GM19043 (cell line): ENCODE measurements at regions not wholly inside any gene's neighbourhood (a gene's known extent, or its start where the extent isn't known, plus 50 kb on each side); places are given as distances from the start of the nearest gene placed in this dataset.

Experiments
- ATAC-seq: cut with Tn5 transposase; IDR thresholded peaks from one replicate; pipeline ENCODE4 v1.9.1; 2021; ENCODE audit warnings: low read depth; ENCODE audit not compliant: unreplicated experiment

- no peak for ATAC-seq
Observed at GRCh38 chr7:18235819-18236218, 208.2 kb upstream of the PRPS1L1 start.

DNA sequence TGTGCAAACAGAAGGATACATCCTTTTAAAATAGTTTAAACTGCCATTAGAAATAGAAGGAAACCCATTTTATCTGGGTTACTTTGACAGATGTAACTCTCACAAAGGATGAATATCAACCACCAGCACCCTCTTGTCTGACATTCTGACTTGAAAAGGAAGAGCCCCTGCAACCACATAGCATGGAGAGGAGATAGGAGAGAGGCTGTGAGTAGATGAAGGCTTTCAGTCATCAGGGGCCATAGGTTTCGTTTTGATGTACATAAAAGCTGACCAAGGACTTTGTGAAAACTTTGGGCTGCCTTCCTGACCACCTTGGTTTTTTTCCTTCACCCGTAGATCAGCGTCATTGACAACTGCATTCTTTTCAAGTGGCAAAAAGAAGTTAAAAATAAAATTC, 211.6 kb upstream of the PRPS1L1 start:
- no peak for ATAC-seq

- ATAC-seq: peak; percentile 61
Observed at GRCh38 chr7:18241543-18242231, 214.0 kb upstream of the PRPS1L1 start.

GRCh38 chr7:18243731-18244130, 216.1 kb upstream of the PRPS1L1 start:
- ATAC-seq: no peak

GRCh38 chr7:18250133-18250532, 222.5 kb upstream of the PRPS1L1 start:
- no peak for ATAC-seq

DNA sequence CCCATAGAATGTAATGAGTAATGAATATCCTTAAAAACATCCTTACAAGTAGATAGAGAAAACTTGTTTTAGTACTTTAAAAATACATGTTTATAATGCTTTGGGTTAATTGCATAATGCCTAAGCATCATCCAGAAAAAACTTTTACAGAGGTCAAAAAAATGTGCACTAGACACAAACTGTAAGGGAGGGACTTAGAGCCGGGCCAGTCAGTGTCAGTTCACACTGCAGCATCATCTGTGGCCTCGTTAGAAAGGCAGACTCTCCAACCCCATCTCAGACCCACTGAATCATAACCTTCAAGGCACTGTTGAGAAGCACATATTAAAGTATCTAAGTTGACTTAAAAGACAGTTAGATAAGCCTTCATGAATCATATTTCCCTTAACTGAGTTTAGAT, 230.1 kb upstream of the PRPS1L1 start:
- no peak for ATAC-seq

GRCh38 chr7:18262058-18262457, 233.5 kb upstream of the HDAC9 start:
- no peak for ATAC-seq

- ATAC-seq: no peak
Observed at GRCh38 chr7:18265611-18266281, 229.8 kb upstream of the HDAC9 start.

GRCh38 chr7:18268571-18268970, 227.0 kb upstream of the HDAC9 start:
- ATAC-seq: no peak

DNA sequence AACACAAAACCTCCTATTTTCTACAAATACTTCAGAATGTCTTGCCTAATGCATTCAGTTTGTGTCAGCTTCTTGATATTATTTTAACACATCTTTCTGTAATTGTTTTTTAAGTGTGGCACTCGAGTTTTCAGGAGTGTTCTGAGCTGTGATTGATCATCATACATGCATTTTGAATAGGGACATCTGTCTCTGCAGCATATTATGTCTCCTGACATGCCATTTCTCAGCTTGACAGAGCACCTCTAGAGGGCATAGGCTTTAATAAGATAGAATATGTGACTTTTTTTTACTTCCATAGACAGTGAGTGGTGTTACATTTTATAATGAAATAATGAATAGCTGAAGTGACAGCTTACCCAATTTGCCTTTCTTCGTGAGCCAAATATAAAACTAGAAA, 219.2 kb upstream of the HDAC9 start:
- no peak for ATAC-seq

DNA sequence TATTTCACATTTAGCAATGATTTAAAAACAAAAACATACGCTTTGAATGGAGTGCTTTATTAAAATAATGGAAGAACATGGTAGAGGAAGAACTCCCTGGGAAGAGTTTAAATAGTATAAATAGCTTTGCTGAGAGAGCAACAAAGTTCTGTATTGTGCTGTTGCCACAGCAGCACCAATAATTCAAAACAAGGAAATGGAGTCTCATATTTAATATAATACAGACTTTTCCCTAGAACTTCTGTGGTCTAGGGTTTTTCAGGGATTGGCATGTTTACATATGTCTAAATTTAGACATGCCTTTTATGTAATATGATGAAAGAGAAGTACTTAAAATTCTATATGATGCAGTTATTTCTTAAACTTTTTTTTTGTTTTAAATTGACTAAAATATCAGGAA, 217.2 kb upstream of the HDAC9 start:
- no peak for ATAC-seq

DNA sequence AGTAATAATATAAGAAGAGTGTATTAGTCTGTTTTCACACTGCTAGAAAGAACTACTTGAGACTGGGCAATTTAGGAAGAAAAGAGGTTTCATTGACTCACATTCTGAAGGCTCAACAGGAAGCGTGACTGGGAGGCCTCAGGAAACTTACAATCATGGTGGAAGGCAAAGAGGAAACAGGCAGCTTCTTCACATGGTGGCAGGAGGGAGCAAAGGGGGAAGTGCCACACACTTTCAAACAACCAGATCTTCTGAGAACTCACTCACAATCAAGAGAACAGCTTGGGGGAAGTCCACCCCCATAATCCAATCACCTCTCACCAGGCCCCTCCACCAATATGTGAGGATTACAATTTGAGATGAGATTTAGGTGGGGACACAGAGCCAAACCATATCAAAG, 212.5 kb upstream of the HDAC9 start:
- no peak for ATAC-seq

DNA sequence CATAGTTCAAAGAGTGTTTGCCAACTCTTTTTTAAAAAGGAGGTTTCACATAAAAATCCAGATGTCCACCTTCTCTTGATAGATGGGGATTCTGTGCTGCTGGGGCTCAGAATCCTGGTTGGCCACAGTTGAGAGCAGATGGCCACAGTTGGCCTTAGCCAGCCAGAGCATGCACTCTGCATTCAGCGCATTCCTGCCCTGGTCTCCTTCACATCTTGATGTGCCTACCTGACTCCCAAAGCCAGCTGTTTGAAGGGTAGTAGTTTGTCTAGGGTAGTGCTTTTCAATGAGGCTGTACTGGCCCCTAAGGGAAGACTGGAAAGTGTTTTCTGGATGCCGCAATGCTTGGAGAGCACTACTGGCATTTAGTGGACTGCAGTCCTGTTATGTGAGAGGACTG, 208.1 kb upstream of the HDAC9 start:
- ATAC-seq: no peak

DNA sequence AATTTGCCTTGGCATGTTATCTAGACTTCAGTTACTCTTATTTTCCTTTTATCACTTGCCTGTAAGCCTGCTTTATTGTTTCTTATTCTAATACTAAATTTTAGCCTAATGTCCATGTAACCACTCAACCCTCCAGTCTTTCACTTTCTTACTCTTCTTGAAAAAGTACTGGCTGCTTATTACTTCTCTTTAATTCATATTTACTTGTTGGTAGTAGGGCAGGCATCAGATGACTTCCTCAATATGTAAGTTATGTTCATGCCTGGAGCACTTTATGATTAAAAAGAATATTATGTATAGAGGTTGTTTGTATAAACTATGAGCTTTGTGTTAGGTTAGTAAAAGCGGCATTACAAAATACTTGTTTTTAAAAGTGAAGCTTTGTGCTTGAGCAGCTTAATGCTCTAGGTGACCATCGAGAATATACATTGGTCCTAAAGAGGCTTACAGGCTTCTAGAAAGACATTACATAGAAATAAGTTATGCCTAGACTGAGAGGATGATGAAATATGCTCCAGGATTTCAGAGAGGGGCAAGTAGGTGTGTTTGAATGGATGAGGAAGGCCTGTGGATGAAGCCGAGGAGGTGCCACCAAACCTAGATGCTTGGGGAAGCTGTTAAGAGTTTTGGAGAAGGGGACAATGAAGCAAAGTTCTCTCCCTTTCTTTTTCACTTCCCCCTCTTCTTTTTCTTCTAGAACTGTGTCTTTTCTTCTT, 207.1 kb upstream of the HDAC9 start:
- ATAC-seq: no peak

GRCh38 chr7:18289788-18290187, 205.8 kb upstream of the HDAC9 start:
- ATAC-seq: peak; percentile 3

- ATAC-seq: peak; percentile 68
Observed at GRCh38 chr7:18290223-18290622, 205.3 kb upstream of the HDAC9 start.

- peak; percentile 20 for ATAC-seq
Observed at GRCh38 chr7:18290865-18291264, 204.7 kb upstream of the HDAC9 start.

GRCh38 chr7:18292584-18292983, 203.0 kb upstream of the HDAC9 start:
- ATAC-seq: no peak

GRCh38 chr7:18293759-18294158, 201.8 kb upstream of the HDAC9 start:
- no peak for ATAC-seq

- no peak for ATAC-seq
Observed at GRCh38 chr7:18294411-18294810, 201.1 kb upstream of the HDAC9 start.

- no peak for ATAC-seq
Observed at GRCh38 chr7:18295781-18296423, 199.6 kb upstream of the HDAC9 start.
